ENCODE measurements at regions not wholly inside any gene's neighbourhood (a gene's known extent, or its start where the extent isn't known, plus 50 kb on each side); places are given as distances from the start of the nearest gene placed in this dataset.

GRCh38 chr6:159416891-159417560 is 247.8 kb downstream of the FNDC1 start:
- no peak for TF ChIP-seq POLR2A (IDR thresholded peaks at IDR 0.05)
- TF ChIP-seq, protein P1, sequence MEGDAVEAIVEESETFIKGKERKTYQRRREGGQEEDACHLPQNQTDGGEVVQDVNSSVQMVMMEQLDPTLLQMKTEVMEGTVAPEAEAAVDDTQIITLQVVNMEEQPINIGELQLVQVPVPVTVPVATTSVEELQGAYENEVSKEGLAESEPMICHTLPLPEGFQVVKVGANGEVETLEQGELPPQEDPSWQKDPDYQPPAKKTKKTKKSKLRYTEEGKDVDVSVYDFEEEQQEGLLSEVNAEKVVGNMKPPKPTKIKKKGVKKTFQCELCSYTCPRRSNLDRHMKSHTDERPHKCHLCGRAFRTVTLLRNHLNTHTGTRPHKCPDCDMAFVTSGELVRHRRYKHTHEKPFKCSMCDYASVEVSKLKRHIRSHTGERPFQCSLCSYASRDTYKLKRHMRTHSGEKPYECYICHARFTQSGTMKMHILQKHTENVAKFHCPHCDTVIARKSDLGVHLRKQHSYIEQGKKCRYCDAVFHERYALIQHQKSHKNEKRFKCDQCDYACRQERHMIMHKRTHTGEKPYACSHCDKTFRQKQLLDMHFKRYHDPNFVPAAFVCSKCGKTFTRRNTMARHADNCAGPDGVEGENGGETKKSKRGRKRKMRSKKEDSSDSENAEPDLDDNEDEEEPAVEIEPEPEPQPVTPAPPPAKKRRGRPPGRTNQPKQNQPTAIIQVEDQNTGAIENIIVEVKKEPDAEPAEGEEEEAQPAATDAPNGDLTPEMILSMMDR (IDR thresholded peaks at IDR 0.05): no peak
- TF ChIP-seq POLR2AphosphoS5 (IDR thresholded peaks at IDR 0.05): no peak

Data from transverse colon (tissue), 4 donors.